Body of pancreas (tissue), 4 donors: ENCODE measurements at regions not wholly inside any gene's neighbourhood (a gene's known extent, or its start where the extent isn't known, plus 50 kb on each side); places are given as distances from the start of the nearest gene placed in this dataset.

Experiments
- CTCF ChIP-seq, 7 experiments: fragments of 450-650 bp in 4 of 7; fragments of 200-600 bp in 3 of 7; sonication (generic) in 3 of 7; IDR thresholded peaks; one replicate each; pipeline ENCODE4 v1.5.1; 2016 to 2019; ENCODE audit warnings: antibody characterized with exemption in 7 of 7
- POLR2A ChIP-seq, 3 donors: fragments of 450-650 bp; IDR thresholded peaks; one replicate each; pipeline ENCODE4 v1.6.1; 2016; ENCODE audit warnings: antibody characterized with exemption in 3 of 3, mild to moderate bottlenecking in 2 of 3

DNA sequence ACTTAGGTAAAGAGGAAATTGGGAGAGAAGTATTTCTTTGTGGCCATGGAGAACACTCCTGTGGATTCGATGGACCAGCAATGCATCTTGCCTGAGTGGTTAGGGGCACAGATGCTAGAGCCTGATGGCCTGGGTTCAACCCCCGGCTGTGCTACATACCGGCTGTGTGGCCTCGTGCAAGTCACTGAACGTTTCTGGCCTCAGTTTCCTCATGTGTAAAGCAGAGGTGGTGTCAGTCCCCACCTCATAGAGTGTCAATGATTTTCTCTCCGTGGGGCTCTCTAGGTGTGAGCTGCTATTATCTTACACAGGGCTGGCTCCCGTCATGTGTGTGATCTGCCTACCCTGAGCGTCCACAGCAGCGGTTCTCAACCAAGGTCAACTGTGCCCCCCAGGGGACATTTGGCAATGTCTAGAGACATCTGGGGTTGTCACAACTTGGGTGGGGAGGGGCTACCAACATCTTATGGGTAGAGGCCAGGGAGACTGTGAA lies 50.0 kb upstream of the PTPN1 start:
- TF ChIP-seq CTCF (IDR thresholded peaks at IDR 0.05), result no peak
- TF ChIP-seq POLR2A (IDR thresholded peaks at IDR 0.05), result no peak
